ENCODE measurements at regions not wholly inside any gene's neighbourhood (a gene's known extent, or its start where the extent isn't known, plus 50 kb on each side); places are given as distances from the start of the nearest gene placed in this dataset.

GRCh38 chr4:66097218-66097617, 426.9 kb upstream of the EPHA5 start:
- intact Hi-C loops (cut with DNase I): no loop called here
- Histone ChIP-seq H3K36me3 (no peaks in the 10 kb centered on the region), H3K27ac (no peak overlapping the region), H3K4me3 (no peak overlapping the region), H3K27me3 (no peaks in the 10 kb centered on the region), H3K9me3 (peaks cover 0 to 6% (median 0%) of the 10 kb centered on the region in 11 donors), H3K4me1 (no peaks in the 10 kb centered on the region)
- WGBS, 2 donors: 77 to 79% methylated on average over 5 of the region's 5 CpGs
- TF ChIP-seq CTCF (IDR thresholded peaks at IDR 0.05): no peak
- DNase-seq (no peak), ATAC-seq (no peak)

- 49 to 52% methylated on average over 2 of the region's 2 CpGs for WGBS, 2 donors
- intact Hi-C loops (cut with DNase I): no loop called here
- ATAC-seq: no peak
- Histone ChIP-seq H3K4me3 (no peak overlapping the region), H3K9me3 (peaks cover 0 to 11% (median 0%) of the 10 kb centered on the region in 11 donors), H3K4me1 (no peaks in the 10 kb centered on the region), H3K27me3 (no peaks in the 10 kb centered on the region), H3K27ac (no peak overlapping the region), H3K36me3 (no peaks in the 10 kb centered on the region)
- TF ChIP-seq CTCF (IDR thresholded peaks at IDR 0.05): no peak
- DNase-seq: no peak
Measured at GRCh38 chr4:66095065-66095464, 424.8 kb upstream of the EPHA5 start.

GRCh38 chr4:66094070-66094469, 423.8 kb upstream of the EPHA5 start:
- H3K27ac ChIP-seq: no peak overlapping the region
- no peaks in the 10 kb centered on the region for H3K27me3 ChIP-seq
- no peak for DNase-seq
- ATAC-seq: no peak
- intact Hi-C loops (cut with DNase I): no loop called here
- TF ChIP-seq CTCF (IDR thresholded peaks at IDR 0.05): no peak
- H3K9me3 ChIP-seq: peaks cover 0 to 9% (median 0%) of the 10 kb centered on the region in 11 donors
- H3K4me1 ChIP-seq: no peaks in the 10 kb centered on the region
- no peak overlapping the region for H3K4me3 ChIP-seq
- 92 to 93% methylated on average over 15 of the region's 15 CpGs for WGBS, 2 donors
- no peaks in the 10 kb centered on the region for H3K36me3 ChIP-seq

GRCh38 chr4:66091786-66092185, 421.5 kb upstream of the EPHA5 start:
- H3K4me3 ChIP-seq: no peak overlapping the region
- 60 to 68% methylated on average over 1 of the region's 1 CpG for WGBS, 2 donors
- no peak for TF ChIP-seq CTCF (IDR thresholded peaks at IDR 0.05)
- no peak for ATAC-seq
- no peaks in the 10 kb centered on the region for H3K4me1 ChIP-seq
- no peaks in the 10 kb centered on the region for H3K27me3 ChIP-seq
- DNase-seq: no peak
- no peaks in the 10 kb centered on the region for H3K36me3 ChIP-seq
- intact Hi-C loops (cut with DNase I): loop anchor here in 1 of 10 donors (2.0 kb wide), 1 partner anchor 37 kb away; no protein-coding TSS in a partner anchor
- H3K9me3 ChIP-seq: peaks cover 0 to 10% (median 0%) of the 10 kb centered on the region in 11 donors
- no peak overlapping the region for H3K27ac ChIP-seq

Measured in heart right ventricle (tissue), 16 donors.